ENCODE measurements at regions not wholly inside any gene's neighbourhood (a gene's known extent, or its start where the extent isn't known, plus 50 kb on each side); places are given as distances from the start of the nearest gene placed in this dataset.

GRCh38 chr7:66507764-66508296, 120.9 kb upstream of the KCTD7 start:
- peaks cover 3 to 14% (median 7%) of the 10 kb centered on the region in 3 donors for H3K4me1 ChIP-seq
- peaks cover 0 to 55% (median 0%) of the 10 kb centered on the region in 4 donors for H3K27me3 ChIP-seq
- H3K36me3 ChIP-seq = no peaks in the 10 kb centered on the region
- TF ChIP-seq CTCF (IDR thresholded peaks at IDR 0.05) (no peak), POLR2A (IDR thresholded peaks at IDR 0.05) (no peak)
- WGBS, 2 donors = 63 to 67% methylated on average over 9 of the region's 9 CpGs
- H3K4me3 ChIP-seq = no peak overlapping the region
- intact Hi-C loops (cut with DNase I) = no loop called here
- no peaks in the 10 kb centered on the region for H3K9me3 ChIP-seq
- DNase-seq = no peak
- H3K27ac ChIP-seq = no peak overlapping the region

DNA sequence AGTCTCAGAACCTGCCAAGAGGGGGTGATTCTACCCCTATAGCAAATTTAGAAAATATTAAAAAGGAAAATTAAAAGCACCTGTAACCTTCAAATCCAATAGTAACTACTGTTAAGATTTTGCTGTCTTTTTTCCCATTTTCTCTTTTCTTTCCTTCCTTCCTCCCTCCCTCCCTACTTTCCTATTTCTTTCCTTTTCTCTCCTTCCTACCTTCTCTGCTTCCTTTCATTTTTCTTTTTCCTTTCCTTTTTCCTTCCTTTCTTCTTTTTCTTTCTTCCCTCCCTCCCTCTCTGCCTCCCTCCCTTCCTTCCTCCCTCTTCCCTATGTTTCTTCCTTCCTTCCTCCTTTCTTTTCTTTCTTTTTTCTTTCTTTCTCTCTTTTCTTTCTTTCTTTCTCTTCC, 120.2 kb upstream of the KCTD7 start:
- no peak for TF ChIP-seq CTCF (IDR thresholded peaks at IDR 0.05)
- TF ChIP-seq POLR2A (IDR thresholded peaks at IDR 0.05) = no peak
- intact Hi-C loops (cut with DNase I) = no loop called here
- Histone ChIP-seq H3K4me3 (no peak overlapping the region), H3K27me3 (peaks cover 0 to 55% (median 0%) of the 10 kb centered on the region in 4 donors), H3K4me1 (peaks cover 3 to 14% (median 7%) of the 10 kb centered on the region in 3 donors), H3K36me3 (no peaks in the 10 kb centered on the region), H3K27ac (no peak overlapping the region), H3K9me3 (no peaks in the 10 kb centered on the region)
- no peak for DNase-seq

DNA sequence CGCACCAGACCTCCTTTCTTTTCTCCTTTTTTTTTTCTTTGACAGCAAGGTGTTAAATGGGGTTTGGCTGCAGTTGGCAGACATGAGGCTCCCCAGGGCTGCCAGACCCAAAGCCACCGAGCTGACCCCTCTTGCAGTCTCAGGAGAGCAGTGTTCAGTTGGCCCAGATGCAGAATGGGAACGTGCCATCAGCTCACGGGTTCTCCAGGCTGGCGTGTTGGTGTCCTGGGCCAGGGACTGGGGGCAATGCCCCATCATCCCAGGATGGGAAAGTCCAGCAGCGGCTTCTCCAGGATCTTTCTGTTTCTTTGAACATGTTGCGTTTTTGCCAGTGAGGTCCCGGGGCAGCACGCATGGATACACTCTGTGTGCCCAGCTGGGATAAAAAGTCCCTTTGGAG, 114.6 kb upstream of the KCTD7 start:
- Histone ChIP-seq H3K9me3 (no peaks in the 10 kb centered on the region), H3K36me3 (no peaks in the 10 kb centered on the region), H3K4me3 (no peak overlapping the region), H3K27ac (no peak overlapping the region), H3K4me1 (peaks cover 0 to 5% (median 0%) of the 10 kb centered on the region in 3 donors), H3K27me3 (peaks cover 0 to 4% (median 0%) of the 10 kb centered on the region in 4 donors)
- intact Hi-C loops (cut with DNase I) = no loop called here
- TF ChIP-seq CTCF (IDR thresholded peaks at IDR 0.05) = no peak
- no peak for TF ChIP-seq POLR2A (IDR thresholded peaks at IDR 0.05)
- 53 to 75% methylated on average over 3 to 4 of the region's 9 CpGs for WGBS, 2 donors
- DNase-seq = no peak

DNA sequence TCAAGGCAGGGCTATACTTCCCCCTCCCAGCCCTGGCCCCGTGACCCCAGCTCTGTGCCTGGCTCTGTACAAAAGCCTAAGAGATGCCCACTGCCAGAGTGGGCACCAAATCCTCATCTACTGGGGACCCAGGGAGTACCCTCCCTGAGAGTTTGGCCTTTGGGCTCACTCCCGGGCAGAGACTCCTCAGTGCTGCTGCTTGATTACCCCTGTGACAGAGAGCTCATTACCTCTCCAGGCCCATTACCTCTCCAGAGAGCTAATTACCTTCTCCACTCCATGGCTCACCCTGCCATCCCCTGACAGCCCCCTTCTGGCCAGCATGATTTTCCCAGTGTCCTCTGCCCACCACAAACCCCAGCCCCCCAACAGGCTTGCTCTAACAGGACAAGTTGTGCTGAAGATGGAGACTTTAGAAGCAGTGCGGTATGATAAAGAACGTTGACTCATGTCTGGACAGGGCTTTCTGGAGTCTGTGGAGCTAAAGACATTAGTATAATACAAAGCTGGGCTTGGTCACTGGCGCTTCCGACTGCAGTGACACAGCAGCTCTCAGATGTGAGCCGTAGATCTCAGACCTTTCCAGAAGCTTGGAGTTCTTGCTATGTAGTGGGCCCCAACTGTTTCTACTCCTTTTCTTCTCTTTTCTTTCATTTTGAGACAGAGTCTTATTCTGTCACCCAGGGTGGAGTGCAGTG, 111.3 kb upstream of the KCTD7 start:
- whole genome bisulfite sequencing, 2 donors = 37 to 65% methylated on average over 6 of the region's 7 CpGs
- Histone ChIP-seq H3K27me3 (no peaks in the 10 kb centered on the region), H3K27ac (no peak overlapping the region), H3K4me3 (no peak overlapping the region), H3K36me3 (no peaks in the 10 kb centered on the region), H3K9me3 (no peaks in the 10 kb centered on the region), H3K4me1 (peaks cover 0 to 5% (median 0%) of the 10 kb centered on the region in 3 donors)
- DNase-seq = no peak
- TF ChIP-seq CTCF (IDR thresholded peaks at IDR 0.05) = no peak
- no peak for TF ChIP-seq POLR2A (IDR thresholded peaks at IDR 0.05)
- intact Hi-C loops (cut with DNase I) = no loop called here

- peaks cover 0 to 5% (median 0%) of the 10 kb centered on the region in 3 donors for H3K4me1 ChIP-seq
- 85 to 92% methylated on average over 2 to 6 of the region's 14 CpGs for WGBS, 2 donors
- no peak overlapping the region for H3K4me3 ChIP-seq
- TF ChIP-seq CTCF (IDR thresholded peaks at IDR 0.05) (no peak), POLR2A (IDR thresholded peaks at IDR 0.05) (no peak)
- H3K27ac ChIP-seq = no peak overlapping the region
- no peaks in the 10 kb centered on the region for H3K9me3 ChIP-seq
- H3K27me3 ChIP-seq = no peaks in the 10 kb centered on the region
- H3K36me3 ChIP-seq = no peaks in the 10 kb centered on the region
- no peak for DNase-seq
- intact Hi-C loops (cut with DNase I) = no loop called here
These were observed 110.5 kb upstream of the KCTD7 start for GRCh38 chr7:66518151-66518691.
